Type B pancreatic cell (in vitro differentiated cells): ENCODE measurements at regions not wholly inside any gene's neighbourhood (a gene's known extent, or its start where the extent isn't known, plus 50 kb on each side); places are given as distances from the start of the nearest gene placed in this dataset.

ENCODE experiments used
- DNase-seq: peaks from one replicate; pipeline ENCODE4 v3.0.0; 2021; ENCODE audit warnings: mixed read lengths; ENCODE audit not compliant: unreplicated experiment; ENCODE audit errors: extremely low spot score
- H3K27ac Mint-ChIP-seq: 2 replicates; pipeline ENCODE4 v1.8.0; 2021; ENCODE audit warnings: mild to moderate bottlenecking, mixed read lengths
- H3K27me3 Mint-ChIP-seq: 2 replicates; pipeline ENCODE4 v1.8.0; 2021; ENCODE audit warnings: mixed read lengths
- H3K36me3 Mint-ChIP-seq: 2 replicates; pipeline ENCODE4 v1.8.0; 2021; ENCODE audit warnings: mixed read lengths
- H3K4me1 Mint-ChIP-seq: one replicate; pipeline ENCODE4 v1.8.0; 2021; ENCODE audit warnings: mixed read lengths; ENCODE audit not compliant: unreplicated experiment
- H3K4me3 Mint-ChIP-seq: 2 replicates; pipeline ENCODE4 v1.8.0; 2021; ENCODE audit warnings: mild to moderate bottlenecking, mixed read lengths
- H3K9me3 Mint-ChIP-seq: 2 replicates; pipeline ENCODE4 v1.8.0; 2021; ENCODE audit warnings: mixed read lengths
- CTCF ChIP-seq: fragments of 200-600 bp; sonication (generic); conservative IDR thresholded peaks from 2 replicates; pipeline ENCODE4 v1.5.0; 2021; ENCODE audit warnings: antibody characterized with exemption, mild to moderate bottlenecking

GRCh38 chr1:234699795-234700665 lies 90.1 kb upstream of the IRF2BP2 start:
- peaks cover 6% of the 10 kb centered on the region for H3K9me3 Mint-ChIP-seq
- peaks cover 32% of the 10 kb centered on the region for H3K4me1 Mint-ChIP-seq
- H3K4me3 Mint-ChIP-seq = peak overlapping the region; percentile 16
- H3K36me3 Mint-ChIP-seq = no peaks in the 10 kb centered on the region
- H3K27me3 Mint-ChIP-seq = no peaks in the 10 kb centered on the region
- no peak for TF ChIP-seq CTCF
- H3K27ac Mint-ChIP-seq = peak overlapping the region; percentile 57
- no peak for DNase-seq

GRCh38 chr1:234698686-234699085 lies 88.7 kb upstream of the IRF2BP2 start:
- Mint-ChIP-seq H3K9me3 (peaks cover 5% of the 10 kb centered on the region), H3K27ac (no peak overlapping the region), H3K4me1 (peaks cover 25% of the 10 kb centered on the region), H3K27me3 (no peaks in the 10 kb centered on the region), H3K4me3 (no peak overlapping the region), H3K36me3 (no peaks in the 10 kb centered on the region)
- DNase-seq = no peak
- no peak for TF ChIP-seq CTCF

- DNase-seq = no peak
- no peak overlapping the region for H3K27ac Mint-ChIP-seq
- H3K9me3 Mint-ChIP-seq = no peaks in the 10 kb centered on the region
- H3K36me3 Mint-ChIP-seq = no peaks in the 10 kb centered on the region
- no peak overlapping the region for H3K4me3 Mint-ChIP-seq
- TF ChIP-seq CTCF = no peak
- no peaks in the 10 kb centered on the region for H3K27me3 Mint-ChIP-seq
- H3K4me1 Mint-ChIP-seq = peaks cover 20% of the 10 kb centered on the region
Observed at GRCh38 chr1:234697741-234698140, 87.8 kb upstream of the IRF2BP2 start.

GRCh38 chr1:234697015-234697414 lies 87.0 kb upstream of the IRF2BP2 start:
- H3K36me3 Mint-ChIP-seq = no peaks in the 10 kb centered on the region
- no peak overlapping the region for H3K27ac Mint-ChIP-seq
- H3K9me3 Mint-ChIP-seq = no peaks in the 10 kb centered on the region
- DNase-seq = no peak
- H3K4me1 Mint-ChIP-seq = peaks cover 20% of the 10 kb centered on the region
- H3K4me3 Mint-ChIP-seq = no peak overlapping the region
- no peaks in the 10 kb centered on the region for H3K27me3 Mint-ChIP-seq
- no peak for TF ChIP-seq CTCF

GRCh38 chr1:234696148-234696576 lies 86.2 kb upstream of the IRF2BP2 start:
- no peak for DNase-seq
- no peak overlapping the region for H3K27ac Mint-ChIP-seq
- no peaks in the 10 kb centered on the region for H3K9me3 Mint-ChIP-seq
- no peaks in the 10 kb centered on the region for H3K36me3 Mint-ChIP-seq
- TF ChIP-seq CTCF = no peak
- H3K4me1 Mint-ChIP-seq = peaks cover 20% of the 10 kb centered on the region
- no peak overlapping the region for H3K4me3 Mint-ChIP-seq
- H3K27me3 Mint-ChIP-seq = no peaks in the 10 kb centered on the region
